Coronary artery (tissue), 2 donors: ENCODE measurements at regions not wholly inside any gene's neighbourhood (a gene's known extent, or its start where the extent isn't known, plus 50 kb on each side); places are given as distances from the start of the nearest gene placed in this dataset.

Experiments
- DNase-seq: peaks from one replicate; pipeline ENCODE4 v3.0.0-alpha.2; 2017; ENCODE audit warnings: low spot score
- H3K27ac ChIP-seq, 2 donors: fragments of 200-600 bp; sonication (generic); one replicate each; pipeline ENCODE4 v1.5.1; 2016 to 2019
- H3K4me3 ChIP-seq: fragments of 200-600 bp; sonication (generic); 2 replicates; pipeline ENCODE4 v1.5.1; 2016; ENCODE audit warnings: mild to moderate bottlenecking, moderate library complexity
- CTCF ChIP-seq: fragments of 200-600 bp; sonication (generic); IDR thresholded peaks from one replicate; pipeline ENCODE4 v1.5.1; 2019; ENCODE audit warnings: antibody characterized with exemption

DNA sequence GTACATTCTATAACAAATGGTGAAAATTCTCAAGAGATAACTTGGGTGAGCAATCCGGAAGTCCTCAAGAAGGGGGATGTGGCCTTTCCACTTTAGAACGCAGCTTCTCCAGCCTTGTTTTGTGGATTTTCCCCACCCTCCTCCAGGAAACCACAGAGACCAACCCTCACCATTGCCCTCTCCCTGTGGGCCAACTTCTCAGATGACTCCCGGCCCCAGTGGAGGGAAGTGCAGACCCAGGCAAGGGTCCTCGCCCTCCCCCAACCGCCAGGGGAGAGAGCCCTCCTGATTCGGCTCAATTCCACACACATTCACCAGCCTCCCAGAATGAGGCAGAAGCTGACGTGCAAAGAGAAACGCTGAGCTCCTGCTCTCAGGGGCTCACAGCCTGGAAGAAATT, 277.2 kb downstream of the EIPR1 start:
- no peak overlapping the region for H3K4me3 ChIP-seq
- DNase-seq, result no peak
- TF ChIP-seq CTCF, result no peak

DNA sequence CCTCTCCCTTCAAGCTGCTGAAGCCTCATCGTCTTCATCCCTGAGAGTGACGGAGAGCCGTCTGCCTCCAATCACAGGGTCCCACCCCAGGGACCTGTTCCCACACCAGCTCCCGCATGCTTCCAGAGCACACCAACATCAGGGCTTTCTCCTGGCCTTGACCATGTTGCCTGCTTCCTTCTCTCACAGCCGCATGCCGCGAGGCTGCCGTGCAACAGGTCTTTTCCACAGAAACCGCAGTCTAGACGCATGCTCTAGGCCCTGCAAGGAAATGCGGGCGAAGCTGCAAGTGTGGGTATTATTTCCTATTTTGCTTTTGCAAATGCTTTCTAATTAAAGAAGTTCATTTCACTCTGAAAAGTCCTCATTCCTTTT, 277.8 kb downstream of the EIPR1 start:
- no peak for TF ChIP-seq CTCF
- DNase-seq, result no peak
- no peak overlapping the region for H3K27ac ChIP-seq
- H3K4me3 ChIP-seq, result no peak overlapping the region

More for the DNA sequence above, 277.2 kb downstream of the EIPR1 start:
- H3K27ac ChIP-seq, result no peak overlapping the region

GRCh38 chr2:3099145-3099859, 278.3 kb downstream of the EIPR1 start:
- no peak for DNase-seq
- H3K4me3 ChIP-seq, result no peak overlapping the region
- TF ChIP-seq CTCF, result no peak
- no peak overlapping the region for H3K27ac ChIP-seq

GRCh38 chr2:3098231-3098630, 279.4 kb downstream of the EIPR1 start:
- no peak for DNase-seq
- Histone ChIP-seq H3K27ac (no peak overlapping the region), H3K4me3 (no peak overlapping the region)
- no peak for TF ChIP-seq CTCF

DNA sequence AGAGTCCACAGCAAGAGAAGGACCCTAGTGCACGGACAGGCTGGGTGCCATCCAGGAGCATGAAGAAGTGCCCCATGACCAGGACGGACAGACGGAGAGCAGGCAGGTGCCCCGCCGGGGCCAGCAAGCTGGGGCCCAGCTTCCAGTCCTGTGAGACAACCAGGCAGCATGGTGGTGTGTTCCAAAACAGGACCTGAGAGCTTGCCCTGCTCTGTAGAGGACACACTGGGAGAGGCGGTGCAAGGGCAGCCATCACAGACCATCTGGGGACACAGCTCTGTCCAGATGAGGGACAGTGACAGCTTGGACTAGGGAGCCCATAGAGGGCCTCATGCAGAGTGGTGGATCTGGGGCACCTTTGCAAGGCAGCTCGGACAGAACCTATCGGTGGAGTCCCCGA, 279.8 kb downstream of the EIPR1 start:
- DNase-seq, result no peak
- Histone ChIP-seq H3K27ac (no peak overlapping the region), H3K4me3 (no peak overlapping the region)
- no peak for TF ChIP-seq CTCF

- Histone ChIP-seq H3K27ac (no peak overlapping the region), H3K4me3 (no peak overlapping the region)
- no peak for TF ChIP-seq CTCF
- DNase-seq, result no peak
Measured at GRCh38 chr2:3094999-3095958, 282.3 kb downstream of the EIPR1 start.

DNA sequence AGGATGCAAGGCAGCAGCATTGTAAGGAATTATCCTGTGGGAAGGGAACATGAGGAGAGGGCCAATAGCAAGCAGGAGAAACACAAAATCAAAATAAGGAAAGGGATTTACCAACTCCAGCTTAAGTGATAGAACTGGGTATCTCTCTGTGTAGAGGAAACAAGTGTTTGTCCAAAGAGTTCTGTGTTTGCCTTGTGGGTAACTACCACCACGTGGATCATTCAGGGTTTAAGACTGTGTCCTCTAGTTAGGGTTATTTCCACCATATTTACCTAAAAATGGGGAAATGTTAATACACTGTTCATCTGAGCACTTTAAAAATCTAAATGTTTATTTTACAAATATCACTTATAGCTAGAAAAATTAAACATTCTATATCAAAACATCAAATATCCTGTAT, 283.3 kb downstream of the EIPR1 start:
- Histone ChIP-seq H3K4me3 (no peak overlapping the region), H3K27ac (no peak overlapping the region)

More for the DNA sequence above, 283.3 kb downstream of the EIPR1 start:
- TF ChIP-seq CTCF, result no peak
- DNase-seq, result no peak
